ENCODE measurements at regions not wholly inside any gene's neighbourhood (a gene's known extent, or its start where the extent isn't known, plus 50 kb on each side); places are given as distances from the start of the nearest gene placed in this dataset.

DNA sequence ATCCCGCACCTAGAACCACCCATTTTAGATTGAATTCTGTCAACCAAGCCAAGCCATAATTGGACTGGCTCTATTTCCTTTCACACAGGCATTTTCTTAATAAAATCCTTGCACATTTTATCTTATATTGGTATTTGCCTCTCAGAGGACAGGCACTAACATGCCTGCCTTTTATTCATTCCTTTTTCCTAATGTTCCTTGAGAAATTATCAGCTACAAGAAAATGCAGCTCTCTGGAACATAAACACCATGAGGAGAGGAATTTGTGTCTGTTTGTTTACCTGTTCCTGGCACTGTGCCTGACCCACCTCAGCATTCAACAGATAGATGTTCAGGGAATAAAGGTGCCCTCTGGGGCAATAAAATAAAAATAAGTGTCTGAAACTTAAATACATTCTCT lies 116.2 kb downstream of the PDHA2 start:
- TF ChIP-seq, protein P1, sequence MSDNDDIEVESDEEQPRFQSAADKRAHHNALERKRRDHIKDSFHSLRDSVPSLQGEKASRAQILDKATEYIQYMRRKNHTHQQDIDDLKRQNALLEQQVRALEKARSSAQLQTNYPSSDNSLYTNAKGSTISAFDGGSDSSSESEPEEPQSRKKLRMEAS (IDR thresholded peaks at IDR 0.05; ENCODE audit: insufficient read depth, insufficient read length) = no peak
- TF ChIP-seq EZH2 (IDR thresholded peaks at IDR 0.05; ENCODE audit: borderline replicate concordance, low read depth, low read length, severe bottlenecking) (no peak), MYC (IDR thresholded peaks at IDR 0.05; ENCODE audit: low read depth, low read length) (no peak), POLR2A (IDR thresholded peaks at IDR 0.05; ENCODE audit: low read depth, low read length) (no peak), GATA2 (IDR thresholded peaks at IDR 0.05; ENCODE audit: insufficient read depth, insufficient read length, low read depth, low read length) (no peak), FOS (IDR thresholded peaks at IDR 0.05; ENCODE audit: borderline replicate concordance, insufficient read depth, low read length) (no peak), JUN (IDR thresholded peaks at IDR 0.05; ENCODE audit: borderline replicate concordance, insufficient read depth, insufficient read length, low read depth) (no peak), POLR2AphosphoS5 (IDR thresholded peaks at IDR 0.05; ENCODE audit: insufficient read depth, low read depth, low read length) (no peak)
- TF ChIP-seq, protein P2, sequence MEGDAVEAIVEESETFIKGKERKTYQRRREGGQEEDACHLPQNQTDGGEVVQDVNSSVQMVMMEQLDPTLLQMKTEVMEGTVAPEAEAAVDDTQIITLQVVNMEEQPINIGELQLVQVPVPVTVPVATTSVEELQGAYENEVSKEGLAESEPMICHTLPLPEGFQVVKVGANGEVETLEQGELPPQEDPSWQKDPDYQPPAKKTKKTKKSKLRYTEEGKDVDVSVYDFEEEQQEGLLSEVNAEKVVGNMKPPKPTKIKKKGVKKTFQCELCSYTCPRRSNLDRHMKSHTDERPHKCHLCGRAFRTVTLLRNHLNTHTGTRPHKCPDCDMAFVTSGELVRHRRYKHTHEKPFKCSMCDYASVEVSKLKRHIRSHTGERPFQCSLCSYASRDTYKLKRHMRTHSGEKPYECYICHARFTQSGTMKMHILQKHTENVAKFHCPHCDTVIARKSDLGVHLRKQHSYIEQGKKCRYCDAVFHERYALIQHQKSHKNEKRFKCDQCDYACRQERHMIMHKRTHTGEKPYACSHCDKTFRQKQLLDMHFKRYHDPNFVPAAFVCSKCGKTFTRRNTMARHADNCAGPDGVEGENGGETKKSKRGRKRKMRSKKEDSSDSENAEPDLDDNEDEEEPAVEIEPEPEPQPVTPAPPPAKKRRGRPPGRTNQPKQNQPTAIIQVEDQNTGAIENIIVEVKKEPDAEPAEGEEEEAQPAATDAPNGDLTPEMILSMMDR (IDR thresholded peaks at IDR 0.05; ENCODE audit: extremely low read depth in 1 of 2, insufficient read depth in 1 of 2, low read depth in 1 of 2, low read length in 2 of 2) = no peak
- intact Hi-C loops (cut with micrococcal nuclease) = no loop called here
- BruUV-seq (replicated peaks) = no TSS peak
- no peak overlapping the region for H3K4me2 ChIP-seq (ENCODE audit: insufficient read depth, low read length)
- no peak for DNase-seq (ENCODE audit: low read depth, low spot score)
- FAIRE-seq = no peak
- H2AFZ ChIP-seq (ENCODE audit: low read depth, low read length) = no peak overlapping the region
- ChIA-PET POLR2A (no interaction called here), CTCF (no interaction called here)
- no peaks in the 10 kb centered on the region for H3K36me3 ChIP-seq (ENCODE audit: control insufficient read depth in 2 of 2, extremely low read depth in 1 of 2, insufficient read depth in 2 of 2, low read length in 2 of 2)
- no peaks in the 10 kb centered on the region for H3K4me1 ChIP-seq (ENCODE audit: control insufficient read depth, extremely low read depth, insufficient read depth, low read length)
- H3K9ac ChIP-seq (replicated peaks; ENCODE audit: extremely low read depth, insufficient read depth, low read length) = no peak overlapping the region
- H3K9me3 ChIP-seq (replicated peaks; ENCODE audit: control insufficient read depth, insufficient read depth, low read length) = no peaks in the 10 kb centered on the region
- H3K27me3 ChIP-seq (ENCODE audit: control insufficient read depth in 2 of 2, insufficient read depth in 2 of 2, low read length in 2 of 2) = no peaks in the 10 kb centered on the region
- H3K4me3 ChIP-seq (replicated peaks in 1 of 3; ENCODE audit: insufficient read depth in 1 of 3, low read depth in 1 of 3, low read length in 3 of 3) = no peak overlapping the region
- no peaks in the 10 kb centered on the region for H3K79me2 ChIP-seq (ENCODE audit: control insufficient read depth, insufficient read depth, low read length)
- no peaks in the 10 kb centered on the region for H4K20me1 ChIP-seq (replicated peaks; ENCODE audit: control insufficient read depth, extremely low read depth, insufficient read depth, low read length)
- H3K9me1 ChIP-seq (replicated peaks; ENCODE audit: control insufficient read depth, extremely low read depth, insufficient read depth, low read length) = no peaks in the 10 kb centered on the region
- dilution Hi-C loops (cut with MboI; ENCODE audit: extremely low pct_ligation_motif_present, low sequenced_read_pairs) = no loop called here
- H3K27ac ChIP-seq (ENCODE audit: insufficient read depth, low read depth, low read length) = no peak overlapping the region
